ENCODE measurements at regions not wholly inside any gene's neighbourhood (a gene's known extent, or its start where the extent isn't known, plus 50 kb on each side); places are given as distances from the start of the nearest gene placed in this dataset.
"Not testable (repeated sequence)": the region's sequence is repeated elsewhere in the genome, so short reads cannot be mapped to it uniquely, and the experiment has no call there.

GRCh38 chr5:167049771-167050567 lies 1241.5 kb upstream of the WWC1 start:
- DNase-seq (ENCODE audit: low spot score): no peak

DNA sequence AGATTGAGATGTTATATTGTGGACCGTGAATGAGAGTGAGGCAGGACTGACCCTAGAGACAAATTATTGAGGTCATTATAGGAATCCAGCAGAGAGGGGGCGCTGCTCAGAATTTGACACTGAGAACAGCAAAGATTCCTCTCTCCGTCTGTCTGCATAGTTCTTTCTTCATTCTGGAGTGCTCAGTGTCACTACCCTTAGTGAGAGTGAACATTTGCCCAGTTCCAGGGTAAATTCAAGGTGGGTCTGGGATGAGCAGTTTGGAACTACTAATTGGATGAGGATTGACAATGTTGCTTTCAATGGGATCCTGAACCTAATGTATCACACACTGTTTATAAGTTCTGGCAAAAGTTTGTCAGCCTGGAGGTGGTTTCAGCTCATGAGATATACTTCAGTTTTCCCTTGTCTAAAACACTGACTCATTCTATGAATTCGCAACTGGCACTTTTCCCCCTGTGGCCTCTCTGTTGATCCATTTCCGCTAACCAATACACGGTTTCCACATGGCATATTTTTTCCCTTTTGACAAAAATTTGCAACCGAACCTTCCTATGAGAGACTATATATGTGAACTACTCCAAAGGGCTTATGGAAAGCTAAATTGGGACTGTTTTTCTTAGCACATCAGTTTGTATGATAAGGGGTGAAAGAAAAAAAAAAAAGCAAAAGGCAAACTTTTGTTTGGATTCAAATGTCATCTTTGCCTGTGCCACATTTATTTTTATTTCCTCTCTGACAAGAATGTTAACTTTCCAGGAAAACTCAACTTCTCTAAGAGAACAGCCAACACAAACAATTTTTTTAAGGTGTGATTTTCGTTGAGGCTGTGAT lies 1240.7 kb upstream of the WWC1 start:
- no peak for DNase-seq (ENCODE audit: low spot score)

- no peak for DNase-seq (ENCODE audit: low spot score)
These were observed 1240.1 kb upstream of the WWC1 start for GRCh38 chr5:167051402-167051768.

DNA sequence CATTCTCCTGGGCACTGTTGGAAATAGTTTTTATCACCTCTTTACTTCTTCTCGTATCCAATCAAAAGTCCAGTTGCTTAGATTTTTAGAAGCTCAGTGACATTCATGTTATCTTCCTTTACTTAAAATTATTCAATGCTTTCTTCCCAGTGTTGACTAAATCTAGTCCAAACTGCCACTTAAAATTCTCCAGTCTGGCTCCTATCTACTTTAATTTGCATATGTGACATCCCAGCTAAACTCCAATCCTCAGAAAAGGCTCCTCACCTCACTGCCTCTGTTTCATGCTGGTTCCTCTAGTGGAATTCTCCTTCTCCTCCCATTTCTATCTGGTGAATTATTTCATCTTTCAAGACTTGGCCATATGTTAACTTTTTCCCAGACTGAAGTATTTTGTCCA lies 1238.7 kb upstream of the WWC1 start:
- no peak for DNase-seq (ENCODE audit: low spot score)

GRCh38 chr5:167057665-167058064 lies 1233.8 kb upstream of the WWC1 start:
- DNase-seq (ENCODE audit: low spot score): no peak

DNA sequence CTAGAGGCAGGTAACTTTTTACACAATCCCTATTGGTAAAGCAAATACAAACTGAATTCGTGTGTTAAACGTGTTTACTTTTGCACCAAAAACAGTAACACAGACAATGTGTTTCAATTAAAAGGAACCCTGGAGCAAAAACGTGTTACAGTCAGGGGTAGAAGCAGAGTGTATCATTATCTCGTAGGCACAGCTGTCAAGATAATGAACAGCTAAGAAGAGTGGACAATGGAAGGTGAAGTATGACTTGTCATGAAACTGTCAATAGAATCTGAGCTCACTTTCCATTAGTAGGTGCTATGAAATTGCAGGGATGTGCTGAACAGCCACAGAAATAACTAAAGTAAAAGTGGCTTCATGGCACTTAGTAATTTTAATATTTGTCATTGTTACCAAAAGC lies 1229.8 kb upstream of the WWC1 start:
- DNase-seq (ENCODE audit: low spot score): no peak

GRCh38 chr5:167063116-167063515 lies 1228.3 kb upstream of the WWC1 start:
- DNase-seq (ENCODE audit: low spot score): no peak

GRCh38 chr5:167063788-167064187 lies 1227.7 kb upstream of the WWC1 start:
- DNase-seq (ENCODE audit: low spot score): no peak

- no peak for DNase-seq (ENCODE audit: low spot score)
These were observed 1227.2 kb upstream of the WWC1 start for GRCh38 chr5:167064198-167064776.

DNA sequence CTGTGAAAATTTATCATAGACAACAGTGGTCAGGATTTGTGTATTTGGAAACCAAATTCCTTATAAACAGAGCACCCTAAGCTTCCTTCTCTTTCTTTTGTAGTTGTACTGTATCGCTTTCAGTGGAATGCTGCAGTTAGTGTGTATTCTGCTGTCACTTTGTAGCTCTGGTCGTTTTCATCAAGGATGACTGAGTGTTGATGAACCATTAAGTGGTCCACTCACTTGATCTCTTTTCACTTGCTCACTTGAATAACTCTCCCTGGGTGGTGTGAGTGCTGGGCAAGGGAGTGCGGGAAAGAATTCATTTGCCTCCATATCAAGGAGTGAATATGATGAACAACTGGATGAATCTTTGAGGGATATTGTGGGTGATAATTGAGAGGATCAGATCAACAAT lies 1225.7 kb upstream of the WWC1 start:
- no peak for DNase-seq (ENCODE audit: low spot score)

GRCh38 chr5:167071981-167072610 lies 1219.3 kb upstream of the WWC1 start:
- DNase-seq (ENCODE audit: low spot score): no peak

GRCh38 chr5:167081561-167081960 lies 1209.9 kb upstream of the WWC1 start:
- DNase-seq (ENCODE audit: low spot score): no peak

GRCh38 chr5:167096816-167097215 lies 1194.6 kb upstream of the WWC1 start:
- no peak for DNase-seq (ENCODE audit: low spot score)

GRCh38 chr5:167104351-167104750 lies 1187.1 kb upstream of the WWC1 start:
- DNase-seq (ENCODE audit: low spot score): no peak

GRCh38 chr5:167105941-167106340 lies 1185.5 kb upstream of the WWC1 start:
- DNase-seq (ENCODE audit: low spot score): no peak

- DNase-seq (ENCODE audit: low spot score): no peak
These were observed 1183.8 kb upstream of the WWC1 start for GRCh38 chr5:167107684-167108083.

DNA sequence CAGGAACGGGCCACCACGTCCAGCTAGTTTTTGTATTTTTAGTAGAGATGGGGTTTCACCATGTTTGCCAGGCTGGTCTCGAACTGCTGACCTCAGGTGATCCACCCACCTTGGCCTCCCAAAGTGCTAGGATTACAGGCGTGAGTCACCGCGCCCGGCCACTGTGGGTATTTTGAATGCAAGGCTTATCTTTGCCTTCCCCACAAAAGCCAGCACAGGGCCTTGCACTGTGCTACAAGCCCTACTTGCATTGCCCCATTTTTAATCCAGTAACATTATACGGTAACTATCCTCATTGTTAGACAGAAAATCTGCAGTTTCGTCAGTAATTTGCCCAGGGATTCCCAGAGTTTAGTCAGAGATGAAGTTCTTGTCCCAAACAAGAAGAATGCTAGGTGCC lies 1183.2 kb upstream of the WWC1 start:
- not testable (repeated sequence) for DNase-seq (ENCODE audit: low spot score)

DNA sequence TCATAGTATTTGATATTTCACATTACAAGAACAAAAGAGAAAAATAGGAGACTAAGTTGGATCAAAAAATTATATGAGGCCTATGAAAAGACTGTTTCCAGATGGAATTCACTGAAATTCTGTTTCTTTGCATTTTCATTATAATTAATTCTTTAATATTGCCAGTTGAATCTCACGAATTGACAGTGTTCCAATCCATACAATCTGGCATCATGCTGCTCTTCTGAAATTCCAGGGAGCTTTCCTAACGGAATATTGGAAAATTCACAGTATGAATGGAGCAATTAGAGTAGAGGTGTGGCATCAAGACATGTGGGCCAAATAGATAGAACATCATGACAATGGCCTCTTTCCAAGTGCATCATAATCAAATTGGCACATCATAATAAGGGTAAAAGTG lies 1178.9 kb upstream of the WWC1 start:
- DNase-seq (ENCODE audit: low spot score): no peak

GRCh38 chr5:167122267-167122666 lies 1169.2 kb upstream of the WWC1 start:
- no peak for DNase-seq (ENCODE audit: low spot score)

GRCh38 chr5:167123126-167123525 lies 1168.3 kb upstream of the WWC1 start:
- DNase-seq (ENCODE audit: low spot score): no peak

GRCh38 chr5:167128581-167128980 lies 1162.9 kb upstream of the WWC1 start:
- DNase-seq (ENCODE audit: low spot score): no peak

- no peak for DNase-seq (ENCODE audit: low spot score)
These were observed 1150.7 kb upstream of the WWC1 start for GRCh38 chr5:167140548-167141291.

All from RKO (cell line).